Left renal pelvis (tissue), 4 donors: ENCODE measurements at regions not wholly inside any gene's neighbourhood (a gene's known extent, or its start where the extent isn't known, plus 50 kb on each side); places are given as distances from the start of the nearest gene placed in this dataset.

Source experiments
- DNase-seq, 4 donors: peaks; one replicate each; pipeline ENCODE4 v3.0.0-alpha.2; 2013; ENCODE audit warnings: low read depth in 4 of 4, low spot score in 3 of 4

GRCh38 chr16:14362774-14363371 is 267.2 kb downstream of the PARN start:
- no peak for DNase-seq

- no peak for DNase-seq
These were observed 269.6 kb downstream of the PARN start for GRCh38 chr16:14360326-14361037.

GRCh38 chr16:14358697-14359305 is 271.3 kb downstream of the PARN start:
- no peak for DNase-seq

GRCh38 chr16:14357328-14357727 is 272.7 kb downstream of the PARN start:
- DNase-seq: no peak

- no peak for DNase-seq
These were observed 274.0 kb downstream of the PARN start for GRCh38 chr16:14356064-14356463.

GRCh38 chr16:14354561-14355351 is 275.3 kb downstream of the PARN start:
- no peak for DNase-seq

GRCh38 chr16:14353340-14353739 is 276.7 kb downstream of the PARN start:
- no peak for DNase-seq

GRCh38 chr16:14351647-14352046 is 278.4 kb downstream of the PARN start:
- DNase-seq: no peak

- no peak for DNase-seq
These were observed 279.4 kb downstream of the PARN start for GRCh38 chr16:14350626-14351025.

- no peak for DNase-seq
These were observed 279.0 kb downstream of the MRTFB start for GRCh38 chr16:14350081-14350480.

GRCh38 chr16:14347706-14348105 is 276.6 kb downstream of the MRTFB start:
- DNase-seq: no peak

- no peak for DNase-seq
These were observed 275.4 kb downstream of the MRTFB start for GRCh38 chr16:14346278-14347142.

GRCh38 chr16:14345512-14346115 is 274.5 kb downstream of the MRTFB start:
- DNase-seq: no peak

- DNase-seq: no peak
These were observed 273.8 kb downstream of the MRTFB start for GRCh38 chr16:14344945-14345344.

GRCh38 chr16:14344292-14344691 is 273.2 kb downstream of the MRTFB start:
- no peak for DNase-seq

GRCh38 chr16:14341324-14342225 is 270.5 kb downstream of the MRTFB start:
- no peak for DNase-seq

- DNase-seq: no peak
These were observed 268.6 kb downstream of the MRTFB start for GRCh38 chr16:14339694-14340093.

- no peak for DNase-seq
These were observed 267.9 kb downstream of the MRTFB start for GRCh38 chr16:14338969-14339368.

- DNase-seq: no peak
These were observed 267.1 kb downstream of the MRTFB start for GRCh38 chr16:14338236-14338635.
